Activated CD4-positive, CD25-positive, alpha-beta regulatory T cell (primary cell): ENCODE measurements at regions not wholly inside any gene's neighbourhood (a gene's known extent, or its start where the extent isn't known, plus 50 kb on each side); places are given as distances from the start of the nearest gene placed in this dataset.
"Not testable (repeated sequence)": the region's sequence is repeated elsewhere in the genome, so short reads cannot be mapped to it uniquely, and the experiment has no call there.

Source experiments
- DNase-seq, 4 experiments: peaks; one replicate each; lab custom pipeline; 2025; lab: John Stamatoyannopoulos, UW

GRCh38 chr15:96125721-96126415, 204.6 kb upstream of the NR2F2 start:
- no peak for DNase-seq

DNA sequence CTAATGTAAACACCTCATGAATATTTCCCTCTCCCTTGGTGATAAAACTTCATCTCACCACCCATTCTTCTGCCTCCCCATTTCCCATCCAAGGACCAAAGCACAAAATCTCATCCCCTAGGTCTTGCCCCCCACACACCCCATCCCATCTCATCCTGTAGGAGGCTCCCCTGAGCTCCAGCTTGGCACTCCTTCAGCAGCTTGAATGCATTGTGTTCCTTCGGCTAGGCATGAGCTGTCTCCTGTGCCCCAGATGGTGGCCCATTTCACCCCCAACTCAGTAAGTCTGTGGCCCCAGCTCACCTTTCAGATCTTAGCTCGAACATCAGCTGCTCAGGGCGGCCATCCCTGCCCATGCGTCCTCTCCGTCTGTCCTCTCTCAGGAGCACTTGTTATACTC, 203.6 kb upstream of the NR2F2 start:
- no peak for DNase-seq

- no peak for DNase-seq
These were observed 199.8 kb upstream of the NR2F2 start for GRCh38 chr15:96130734-96131133.

DNA sequence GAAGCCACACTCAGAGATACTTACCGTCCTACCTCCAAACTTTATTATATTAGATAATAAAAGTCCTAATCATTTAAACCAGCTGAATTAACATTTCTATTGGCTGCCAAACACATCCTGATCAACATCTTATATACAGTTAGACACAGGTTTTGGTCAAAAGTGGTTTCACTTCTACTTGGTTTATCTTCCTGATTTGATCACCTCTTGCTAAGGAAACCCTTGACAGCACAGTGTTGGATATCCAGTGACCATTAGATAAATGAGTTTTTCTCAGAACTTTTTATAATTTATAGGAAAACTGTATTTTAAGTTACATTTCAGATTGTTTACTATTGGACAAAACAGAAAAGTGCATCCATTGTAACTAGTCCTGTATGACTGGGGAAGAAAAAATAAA, 198.4 kb upstream of the NR2F2 start:
- no peak for DNase-seq

DNA sequence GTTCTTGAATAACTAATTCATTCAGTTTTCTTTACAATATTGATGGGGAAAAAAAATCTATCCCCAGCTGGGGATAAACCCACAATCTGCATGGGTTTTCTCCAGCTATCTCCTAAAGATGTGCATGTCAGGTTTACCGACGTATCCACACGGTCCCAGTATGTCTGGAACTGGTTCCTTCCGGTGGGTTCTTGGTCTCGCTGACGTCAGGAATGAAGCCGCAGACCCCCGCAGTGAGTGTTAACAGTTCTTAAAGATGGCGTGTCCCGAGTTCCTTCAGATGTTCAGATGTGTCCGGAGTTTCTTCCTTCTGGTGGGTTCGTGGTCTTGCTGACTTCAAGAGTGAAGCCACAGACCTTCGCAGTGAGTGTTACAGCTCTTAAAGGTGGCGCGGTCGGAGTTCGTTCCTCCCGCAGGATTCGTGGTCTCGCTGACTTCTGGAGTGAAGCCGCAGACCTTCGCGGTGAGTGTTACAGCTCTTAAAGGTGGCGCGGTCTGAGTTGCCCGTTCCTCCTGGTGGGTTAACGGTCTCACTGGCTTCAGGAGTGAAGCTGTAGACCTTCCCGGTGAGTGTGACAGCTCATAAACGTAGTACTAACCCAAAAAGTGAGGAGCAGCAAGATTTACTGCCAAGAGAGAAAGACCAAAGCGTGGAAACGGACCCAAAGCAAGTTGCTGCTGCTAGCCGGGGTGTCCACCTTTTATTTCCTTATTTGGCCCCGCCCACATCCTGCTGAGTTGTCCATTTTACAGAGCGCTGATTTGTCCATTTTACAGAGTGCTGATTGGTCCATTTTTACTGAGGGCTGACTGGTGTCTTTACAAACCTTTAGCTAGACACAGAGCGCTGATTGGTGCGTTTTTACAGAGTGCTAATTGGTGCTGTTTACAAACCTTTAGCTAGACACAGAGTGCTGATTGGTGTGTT, 195.1 kb upstream of the NR2F2 start:
- DNase-seq: no peak

DNA sequence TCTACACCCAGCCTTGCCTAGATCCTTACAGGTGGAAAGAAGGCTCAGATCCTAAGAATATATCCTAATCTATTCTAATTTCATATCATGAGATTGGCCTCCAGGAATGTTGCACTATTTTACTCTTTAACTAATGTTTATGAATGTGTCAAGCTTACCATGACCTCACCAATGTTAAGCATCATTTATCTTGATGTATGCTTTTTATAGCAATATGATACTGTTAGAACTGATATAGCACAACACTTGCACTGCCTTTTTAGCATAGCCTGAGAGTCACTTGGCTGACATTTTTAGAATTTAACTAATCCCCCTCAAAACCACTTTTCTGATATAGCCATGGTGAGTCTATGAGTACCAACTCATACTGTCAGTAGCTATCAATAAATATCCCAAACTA, 191.5 kb upstream of the NR2F2 start:
- DNase-seq: no peak

GRCh38 chr15:96142498-96142897, 188.0 kb upstream of the NR2F2 start:
- no peak for DNase-seq

GRCh38 chr15:96144734-96145133, 185.8 kb upstream of the NR2F2 start:
- no peak for DNase-seq

DNA sequence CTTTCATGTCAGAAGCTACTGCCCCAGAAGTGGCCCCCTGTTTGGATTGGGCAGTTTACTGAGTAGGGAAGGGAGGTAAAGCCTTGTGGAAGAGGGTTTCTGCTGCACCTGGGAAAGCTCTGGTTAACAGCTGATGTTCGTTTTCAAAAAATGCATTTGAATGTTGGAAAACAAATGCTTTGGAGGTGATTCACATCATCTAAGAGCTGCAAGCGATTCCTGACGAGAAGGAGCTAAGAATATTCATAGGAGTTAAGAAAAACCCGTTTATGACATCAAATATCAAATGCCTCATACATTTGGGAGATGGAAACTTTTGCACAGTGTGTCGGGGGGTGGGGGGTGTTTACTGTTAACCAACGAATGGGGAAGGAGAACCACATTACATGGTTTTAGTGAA, 183.8 kb upstream of the NR2F2 start:
- DNase-seq: no peak

- DNase-seq: no peak
These were observed 183.2 kb upstream of the NR2F2 start for GRCh38 chr15:96147267-96147666.

GRCh38 chr15:96150254-96150653, 180.2 kb upstream of the NR2F2 start:
- DNase-seq: no peak

DNA sequence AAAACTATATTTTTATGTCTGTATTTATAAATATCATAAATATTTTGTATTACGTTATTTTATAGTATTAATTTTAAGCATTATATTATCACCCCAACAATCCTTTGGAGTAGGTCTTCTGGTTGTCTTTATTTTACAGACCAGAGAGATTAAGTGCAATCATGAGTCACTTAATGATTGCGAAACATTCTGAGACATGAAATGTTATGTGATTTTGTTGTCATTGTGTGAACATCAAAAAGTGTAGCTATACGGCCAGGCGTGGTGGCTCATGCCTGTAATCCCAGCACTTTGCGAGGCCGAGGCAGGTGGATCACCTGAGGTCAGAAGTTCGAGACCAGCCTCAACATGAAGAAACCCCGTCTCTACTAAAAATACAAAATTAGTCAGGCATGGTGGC, 178.8 kb upstream of the NR2F2 start:
- DNase-seq: not testable (repeated sequence)

- DNase-seq: no peak
These were observed 176.6 kb upstream of the NR2F2 start for GRCh38 chr15:96153929-96154328.

GRCh38 chr15:96158938-96159337, 171.6 kb upstream of the NR2F2 start:
- DNase-seq: no peak

- no peak for DNase-seq
These were observed 170.2 kb upstream of the NR2F2 start for GRCh38 chr15:96160269-96160668.

- DNase-seq: no peak
These were observed 169.7 kb upstream of the NR2F2 start for GRCh38 chr15:96160800-96161199.

GRCh38 chr15:96162322-96162721, 168.2 kb upstream of the NR2F2 start:
- DNase-seq: no peak

DNA sequence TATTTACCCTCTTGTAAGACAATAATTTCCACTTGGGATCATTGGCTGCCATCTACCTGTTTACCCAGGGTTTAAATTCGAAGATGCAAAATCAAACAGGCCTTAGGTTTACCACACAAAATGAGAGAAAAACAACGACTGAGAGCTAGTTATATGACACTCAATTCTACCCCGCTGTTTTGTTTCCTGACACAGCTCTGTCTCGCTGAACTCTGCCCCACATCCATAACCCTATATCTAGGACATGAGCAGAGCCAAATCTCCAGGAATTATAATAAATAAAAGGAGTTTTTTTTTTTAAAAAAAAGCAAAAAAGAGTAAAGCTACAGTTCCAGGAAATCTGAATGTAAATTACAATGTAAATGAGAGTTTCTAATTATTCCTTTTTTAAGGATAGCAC, 165.4 kb upstream of the NR2F2 start:
- no peak for DNase-seq

GRCh38 chr15:96165775-96166174, 164.7 kb upstream of the NR2F2 start:
- DNase-seq: no peak

- DNase-seq: no peak
These were observed 164.0 kb upstream of the NR2F2 start for GRCh38 chr15:96166223-96167200.

DNA sequence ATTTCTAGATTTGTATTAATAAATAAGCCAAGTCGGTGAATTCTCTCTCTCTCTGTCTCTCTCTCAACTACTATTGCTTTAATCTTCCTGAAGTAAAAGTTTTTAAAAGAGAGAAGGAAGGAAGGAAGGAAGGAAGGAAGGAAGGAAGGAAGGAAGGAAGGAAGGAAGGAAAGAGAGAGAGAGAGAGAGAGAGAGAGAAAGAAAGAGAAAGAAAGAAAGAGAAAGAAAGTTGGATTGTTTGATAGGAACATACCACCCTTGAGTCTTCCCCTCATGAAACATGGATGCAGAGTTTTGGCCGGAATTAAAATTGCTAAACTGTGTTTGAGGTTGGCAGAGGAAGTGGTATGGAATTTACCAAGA, 159.9 kb upstream of the NR2F2 start:
- DNase-seq: not testable (repeated sequence)
